HepG2 (cell line): ENCODE measurements at regions not wholly inside any gene's neighbourhood (a gene's known extent, or its start where the extent isn't known, plus 50 kb on each side); places are given as distances from the start of the nearest gene placed in this dataset.

Experiments used
- ATAC-seq: fragments of 200-7000 bp; cut with Tn5 transposase; 3 replicates; pipeline ENCODE4 v1.9.1; 2020; ENCODE audit warnings: mild to moderate bottlenecking, moderate library complexity
- BruUV-seq: library from RNA; stranded (reverse); fragments of 400-500 nt; replicated peaks from 2 replicates; lab custom pipeline; 2021; lab: Mats Ljungman, UMichigan
- CTCF ChIA-PET: fragments of 300-600 bp; formaldehyde crosslinking; extraction: SDS; loops from one replicate; lab custom pipeline; 2021; ENCODE audit warnings: low total read pairs, inconsistent platforms, low intra/inter-chr PET ratio; lab: Yijun Ruan, JAX
- POLR2A ChIA-PET: fragments of 350-600 bp; sonication (Branson Sonifier 250); formaldehyde crosslinking; loops from one replicate; lab custom pipeline; 2020; ENCODE audit warnings: antibody characterized with exemption, inconsistent platforms; lab: Yijun Ruan, JAX
- DNase-seq: peaks from one replicate; pipeline ENCODE4 v3.0.0-alpha.2; 2015; ENCODE audit warnings: low spot score
- FAIRE-seq: peaks from 3 replicates; lab custom pipeline; 2011; peaks lifted over from hg19 to GRCh38; lab: Jason Lieb, UNC
- H2AFZ ChIP-seq: one replicate; pipeline ENCODE4 v1.6.1; 2011; ENCODE audit warnings: low read length, inconsistent platforms
- H3K27ac ChIP-seq: fragments of 300-600 bp; 3 replicates; pipeline ENCODE4 v1.8.0; 2011; ENCODE audit warnings: mixed run types, mild to moderate bottlenecking, mixed read lengths, low read length, inconsistent platforms; ENCODE audit not compliant: insufficient read depth; ENCODE audit errors: extremely low read length
- H3K27me3 ChIP-seq, 2 experiments: fragments of 200-600 bp in 1 of 2; 2 replicates in 1 of 2; 3 replicates in 1 of 2; pipeline versions ENCODE4 v1.6.0 to v1.8.0; 2011; ENCODE audit warnings: low read length in 2 of 2, mild to moderate bottlenecking in 2 of 2, moderate library complexity in 2 of 2, inconsistent platforms in 1 of 2; ENCODE audit not compliant: insufficient read depth in 2 of 2, control insufficient read depth in 1 of 2
- H3K36me3 ChIP-seq, 2 experiments: fragments of 200-600 bp in 1 of 2; replicated peaks in 1 of 2; 2 replicates in 1 of 2; 3 replicates in 1 of 2; pipeline versions ENCODE4 v1.5.1 to v1.8.0; 2011; ENCODE audit warnings: low read length in 2 of 2, inconsistent platforms in 1 of 2; ENCODE audit not compliant: insufficient read depth in 2 of 2, control insufficient read depth in 1 of 2
- H3K4me1 ChIP-seq: 2 replicates; pipeline ENCODE4 v1.5.1; 2012; ENCODE audit warnings: low read length, inconsistent platforms; ENCODE audit not compliant: insufficient read depth
- H3K4me2 ChIP-seq: 2 replicates; pipeline ENCODE4 v1.6.0; 2011; ENCODE audit warnings: low read depth, low read length, inconsistent platforms
- H3K4me3 ChIP-seq, 3 experiments: fragments of 200-600 bp in 1 of 3; sonication (generic), shearing (Covaris generic) in 1 of 3; replicated peaks in 1 of 3; 2 replicates each; pipeline ENCODE4 v1.5.1; 2011 to 2016; ENCODE audit warnings: low read length in 3 of 3, inconsistent platforms in 2 of 3, low read depth in 2 of 3, mild to moderate bottlenecking in 2 of 3, control low read depth in 1 of 3, mixed read lengths in 1 of 3; ENCODE audit not compliant: insufficient read depth in 1 of 3
- H3K79me2 ChIP-seq: one replicate; pipeline ENCODE4 v1.6.1; 2011; ENCODE audit warnings: low read length, inconsistent platforms; ENCODE audit not compliant: insufficient read depth
- H3K9ac ChIP-seq: 2 replicates; pipeline ENCODE4 v1.6.0; 2011; ENCODE audit warnings: mild to moderate bottlenecking, low read depth, low read length, inconsistent platforms; ENCODE audit not compliant: insufficient read depth
- H3K9me3 ChIP-seq: 2 replicates; pipeline ENCODE4 v1.5.1; 2012; ENCODE audit warnings: mild to moderate bottlenecking, low read length
- H4K20me1 ChIP-seq: 2 replicates; pipeline ENCODE4 v1.6.0; 2011; ENCODE audit warnings: inconsistent platforms, mild to moderate bottlenecking, low read length, moderate library complexity; ENCODE audit not compliant: insufficient read depth
- BRD4 ChIP-seq: sonication (generic); formaldehyde crosslinking; IDR thresholded peaks from 2 replicates; pipeline ENCODE4 v1.4.0; 2020; ENCODE audit warnings: missing genetic modification reagents
- CENPT ChIP-seq: sonication (generic); formaldehyde crosslinking; IDR thresholded peaks from 2 replicates; pipeline ENCODE4 v1.8.0; 2022; ENCODE audit warnings: low read depth, mild to moderate bottlenecking, moderate library complexity, missing genetic modification reagents
- EZH2 ChIP-seq: conservative IDR thresholded peaks from 2 replicates; pipeline ENCODE4 v1.6.1; 2012; ENCODE audit warnings: mild to moderate bottlenecking, low read depth, low read length, moderate library complexity
- FOXA3 ChIP-seq: IDR thresholded peaks from 2 replicates; pipeline ENCODE4 v1.6.1; 2016; ENCODE audit warnings: missing genetic modification reagents, missing compliant biosample characterization
- KDM5A ChIP-seq: fragments of 200-600 bp; sonication (generic); IDR thresholded peaks from 2 replicates; pipeline ENCODE4 v1.7.0; 2018; ENCODE audit warnings: antibody characterized with exemption, mild to moderate bottlenecking, low read length, borderline replicate concordance
- KLF12 ChIP-seq: sonication (generic); formaldehyde crosslinking; IDR thresholded peaks from 2 replicates; pipeline ENCODE4 v1.4.0; 2020; ENCODE audit warnings: missing genetic modification reagents, borderline replicate concordance
- SALL1 ChIP-seq: sonication (generic); formaldehyde crosslinking; IDR thresholded peaks from 2 replicates; pipeline ENCODE4 v1.8.0; 2022; ENCODE audit warnings: mild to moderate bottlenecking, missing genetic modification reagents
- SKI ChIP-seq: fragments of 450-650 bp; IDR thresholded peaks from one replicate; pipeline ENCODE4 v1.6.1; 2018; ENCODE audit warnings: mild to moderate bottlenecking; ENCODE audit not compliant: partially characterized antibody
- SMARCE1 ChIP-seq: fragments of 450-650 bp; IDR thresholded peaks from 2 replicates; pipeline ENCODE4 v1.6.1; 2017; ENCODE audit warnings: borderline replicate concordance
- SNRNP70 ChIP-seq: fragments of 200-400 bp; formaldehyde crosslinking; IDR thresholded peaks from 2 replicates; pipeline ENCODE4 v1.6.1; 2017; ENCODE audit warnings: mild to moderate bottlenecking, low read depth, low read length, moderate library complexity
- ZBTB1 ChIP-seq: sonication (generic); formaldehyde crosslinking; IDR thresholded peaks from 2 replicates; pipeline ENCODE4 v1.4.0; 2020; ENCODE audit warnings: missing genetic modification reagents, borderline replicate concordance
- ZNF34 ChIP-seq: sonication (generic); formaldehyde crosslinking; IDR thresholded peaks from 2 replicates; pipeline ENCODE4 v1.4.0; 2020; ENCODE audit warnings: mild to moderate bottlenecking, missing genetic modification reagents, borderline replicate concordance
- ZNF557 ChIP-seq: sonication (generic); formaldehyde crosslinking; IDR thresholded peaks from 2 replicates; pipeline ENCODE4 v1.4.0; 2020; ENCODE audit warnings: missing genetic modification reagents
- ZNF598 ChIP-seq: sonication (generic); formaldehyde crosslinking; IDR thresholded peaks from 2 replicates; pipeline ENCODE4 v1.5.1; 2020; ENCODE audit warnings: mild to moderate bottlenecking, missing genetic modification reagents, borderline replicate concordance
- ZNF616 ChIP-seq: sonication (generic); formaldehyde crosslinking; IDR thresholded peaks from 2 replicates; pipeline ENCODE4 v1.5.0; 2020; ENCODE audit warnings: low read depth, mild to moderate bottlenecking, missing genetic modification reagents
- ZNF766 ChIP-seq: sonication (generic); formaldehyde crosslinking; IDR thresholded peaks from 2 replicates; pipeline ENCODE4 v1.5.0; 2020; ENCODE audit warnings: missing genetic modification reagents, borderline replicate concordance
- WGBS: methylation state at CpG from one replicate; pipeline ENCODE4 v1.1.6; 2017; ENCODE audit warnings: low lambda C conversion rate; 5-methylcytosine and 5-hydroxymethylcytosine counted together
- in situ Hi-C: cut with HindIII; loops from 2 replicates; pipeline ENCODE4 v1.10.0; 2017; ENCODE audit warnings: low pct_unique_long_range_greater_than_20kb; ENCODE audit not compliant: extremely low pct_ligation_motif_present
- intact Hi-C: fragments of 100-400 bp; cut with micrococcal nuclease; formaldehyde crosslinking; loops from one replicate; pipeline ENCODE4 v1.10.0; 2022; ENCODE audit not compliant: unreplicated experiment
- TF ChIP-seq, protein P1 (sequence below), 2 experiments: IDR thresholded peaks; 2 replicates each; pipeline ENCODE4 v1.6.1; 2011 to 2012; ENCODE audit warnings: low read length in 2 of 2, borderline replicate concordance in 1 of 2, low read depth in 1 of 2, mild to moderate bottlenecking in 1 of 2, moderate library complexity in 1 of 2
- TF ChIP-seq, protein P2 (sequence below): IDR thresholded peaks from 2 replicates; pipeline ENCODE4 v1.6.1; 2018; ENCODE audit warnings: missing genetic modification reagents
- TF ChIP-seq, protein P3 (sequence below): fragments of 450-650 bp; IDR thresholded peaks from 2 replicates; pipeline ENCODE4 v1.6.1; 2017; ENCODE audit warnings: mild to moderate bottlenecking

DNA sequence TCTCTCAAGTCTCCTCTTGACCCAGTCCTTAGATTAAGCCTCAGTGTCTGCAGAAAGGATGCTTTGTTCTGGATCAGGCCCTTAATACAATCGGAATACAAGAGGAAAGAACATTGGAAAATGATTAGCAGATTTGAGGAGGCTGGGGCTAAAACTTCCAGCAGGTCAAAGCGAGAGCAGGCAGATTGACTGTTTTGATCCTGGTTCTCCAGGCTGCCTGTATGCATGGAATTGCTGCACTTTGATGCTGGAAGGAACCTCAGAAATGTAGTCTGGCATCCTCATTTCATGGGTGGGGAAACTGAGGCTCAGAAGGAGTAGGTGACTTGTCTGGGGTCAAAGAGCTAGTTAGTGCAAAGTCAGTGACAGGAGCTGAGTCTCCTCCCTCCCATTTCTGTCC lies 202.8 kb downstream of the EMX2 start:
- no peak for ATAC-seq
- no peak overlapping the region for H3K4me2 ChIP-seq
- no TSS peak for BruUV-seq

More for the DNA sequence above, 202.8 kb downstream of the EMX2 start:
- no peaks in the 10 kb centered on the region for H3K79me2 ChIP-seq
- no peaks in the 10 kb centered on the region for H4K20me1 ChIP-seq
- FAIRE-seq (no peak), DNase-seq (no peak)
- no peak overlapping the region for H3K4me3 ChIP-seq
- H2AFZ ChIP-seq = no peak overlapping the region
- no peak overlapping the region for H3K9ac ChIP-seq
- CTCF ChIA-PET = no interaction called here
- H3K27ac ChIP-seq = no peak overlapping the region
- H3K4me1 ChIP-seq = no peaks in the 10 kb centered on the region
- intact Hi-C loops (no loop called here), in situ Hi-C loops (no loop called here)
- H3K9me3 ChIP-seq = no peaks in the 10 kb centered on the region
- 5% methylated on average over 2 of the region's 2 CpGs for WGBS
- POLR2A ChIA-PET = no interaction called here
- TF ChIP-seq FOXA3 (CRISPR knock-in tag) (no peak), SALL1 (no peak), SNRNP70 (no peak), KDM5A (no peak), SMARCE1 (no peak), ZNF616 (CRISPR knock-in tag) (no peak), ZBTB1 (CRISPR knock-in tag) (no peak), ZNF598 (CRISPR knock-in tag) (no peak), ZNF34 (CRISPR knock-in tag) (no peak), ZNF557 (CRISPR knock-in tag) (no peak), BRD4 (CRISPR knock-in tag) (no peak), SKI (no peak), EZH2 (no peak), CENPT (CRISPR knock-in tag) (no peak), KLF12 (CRISPR knock-in tag) (no peak), ZNF766 (CRISPR knock-in tag) (no peak)
- TF ChIP-seq, protein P1, sequence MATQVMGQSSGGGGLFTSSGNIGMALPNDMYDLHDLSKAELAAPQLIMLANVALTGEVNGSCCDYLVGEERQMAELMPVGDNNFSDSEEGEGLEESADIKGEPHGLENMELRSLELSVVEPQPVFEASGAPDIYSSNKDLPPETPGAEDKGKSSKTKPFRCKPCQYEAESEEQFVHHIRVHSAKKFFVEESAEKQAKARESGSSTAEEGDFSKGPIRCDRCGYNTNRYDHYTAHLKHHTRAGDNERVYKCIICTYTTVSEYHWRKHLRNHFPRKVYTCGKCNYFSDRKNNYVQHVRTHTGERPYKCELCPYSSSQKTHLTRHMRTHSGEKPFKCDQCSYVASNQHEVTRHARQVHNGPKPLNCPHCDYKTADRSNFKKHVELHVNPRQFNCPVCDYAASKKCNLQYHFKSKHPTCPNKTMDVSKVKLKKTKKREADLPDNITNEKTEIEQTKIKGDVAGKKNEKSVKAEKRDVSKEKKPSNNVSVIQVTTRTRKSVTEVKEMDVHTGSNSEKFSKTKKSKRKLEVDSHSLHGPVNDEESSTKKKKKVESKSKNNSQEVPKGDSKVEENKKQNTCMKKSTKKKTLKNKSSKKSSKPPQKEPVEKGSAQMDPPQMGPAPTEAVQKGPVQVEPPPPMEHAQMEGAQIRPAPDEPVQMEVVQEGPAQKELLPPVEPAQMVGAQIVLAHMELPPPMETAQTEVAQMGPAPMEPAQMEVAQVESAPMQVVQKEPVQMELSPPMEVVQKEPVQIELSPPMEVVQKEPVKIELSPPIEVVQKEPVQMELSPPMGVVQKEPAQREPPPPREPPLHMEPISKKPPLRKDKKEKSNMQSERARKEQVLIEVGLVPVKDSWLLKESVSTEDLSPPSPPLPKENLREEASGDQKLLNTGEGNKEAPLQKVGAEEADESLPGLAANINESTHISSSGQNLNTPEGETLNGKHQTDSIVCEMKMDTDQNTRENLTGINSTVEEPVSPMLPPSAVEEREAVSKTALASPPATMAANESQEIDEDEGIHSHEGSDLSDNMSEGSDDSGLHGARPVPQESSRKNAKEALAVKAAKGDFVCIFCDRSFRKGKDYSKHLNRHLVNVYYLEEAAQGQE (IDR thresholded peaks at IDR 0.05; ENCODE audit: borderline replicate concordance in 1 of 2, low read depth in 1 of 2, low read length in 2 of 2) = no peak
- TF ChIP-seq, protein P2, sequence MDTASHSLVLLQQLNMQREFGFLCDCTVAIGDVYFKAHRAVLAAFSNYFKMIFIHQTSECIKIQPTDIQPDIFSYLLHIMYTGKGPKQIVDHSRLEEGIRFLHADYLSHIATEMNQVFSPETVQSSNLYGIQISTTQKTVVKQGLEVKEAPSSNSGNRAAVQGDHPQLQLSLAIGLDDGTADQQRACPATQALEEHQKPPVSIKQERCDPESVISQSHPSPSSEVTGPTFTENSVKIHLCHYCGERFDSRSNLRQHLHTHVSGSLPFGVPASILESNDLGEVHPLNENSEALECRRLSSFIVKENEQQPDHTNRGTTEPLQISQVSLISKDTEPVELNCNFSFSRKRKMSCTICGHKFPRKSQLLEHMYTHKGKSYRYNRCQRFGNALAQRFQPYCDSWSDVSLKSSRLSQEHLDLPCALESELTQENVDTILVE = no peak
- TF ChIP-seq, protein P3, sequence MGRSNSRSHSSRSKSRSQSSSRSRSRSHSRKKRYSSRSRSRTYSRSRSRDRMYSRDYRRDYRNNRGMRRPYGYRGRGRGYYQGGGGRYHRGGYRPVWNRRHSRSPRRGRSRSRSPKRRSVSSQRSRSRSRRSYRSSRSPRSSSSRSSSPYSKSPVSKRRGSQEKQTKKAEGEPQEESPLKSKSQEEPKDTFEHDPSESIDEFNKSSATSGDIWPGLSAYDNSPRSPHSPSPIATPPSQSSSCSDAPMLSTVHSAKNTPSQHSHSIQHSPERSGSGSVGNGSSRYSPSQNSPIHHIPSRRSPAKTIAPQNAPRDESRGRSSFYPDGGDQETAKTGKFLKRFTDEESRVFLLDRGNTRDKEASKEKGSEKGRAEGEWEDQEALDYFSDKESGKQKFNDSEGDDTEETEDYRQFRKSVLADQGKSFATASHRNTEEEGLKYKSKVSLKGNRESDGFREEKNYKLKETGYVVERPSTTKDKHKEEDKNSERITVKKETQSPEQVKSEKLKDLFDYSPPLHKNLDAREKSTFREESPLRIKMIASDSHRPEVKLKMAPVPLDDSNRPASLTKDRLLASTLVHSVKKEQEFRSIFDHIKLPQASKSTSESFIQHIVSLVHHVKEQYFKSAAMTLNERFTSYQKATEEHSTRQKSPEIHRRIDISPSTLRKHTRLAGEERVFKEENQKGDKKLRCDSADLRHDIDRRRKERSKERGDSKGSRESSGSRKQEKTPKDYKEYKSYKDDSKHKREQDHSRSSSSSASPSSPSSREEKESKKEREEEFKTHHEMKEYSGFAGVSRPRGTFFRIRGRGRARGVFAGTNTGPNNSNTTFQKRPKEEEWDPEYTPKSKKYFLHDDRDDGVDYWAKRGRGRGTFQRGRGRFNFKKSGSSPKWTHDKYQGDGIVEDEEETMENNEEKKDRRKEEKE = no peak
- H3K36me3 ChIP-seq = no peaks in the 10 kb centered on the region
- H3K27me3 ChIP-seq = peaks cover 0 to 3% of the 10 kb centered on the region in 2 experiments; a peak in 2 of 5 replicates
